OCI-LY7 (cell line): ENCODE measurements at regions not wholly inside any gene's neighbourhood (a gene's known extent, or its start where the extent isn't known, plus 50 kb on each side); places are given as distances from the start of the nearest gene placed in this dataset.

Source experiments
- EZH2phosphoT487 ChIP-seq: fragments of 200-600 bp; sonication (generic); IDR thresholded peaks from 2 replicates; pipeline ENCODE4 v1.6.1; 2018; ENCODE audit warnings: low read depth, borderline replicate concordance, mild to moderate bottlenecking, mixed run types, antibody characterized with exemption, low read length, moderate library complexity, mixed read lengths
- TF ChIP-seq, protein P1 (sequence below): fragments of 200-600 bp; sonication (generic); conservative IDR thresholded peaks from 2 replicates; pipeline ENCODE4 v1.5.1; 2014; ENCODE audit warnings: mild to moderate bottlenecking, antibody characterized with exemption, low read length, moderate library complexity, mixed read lengths

DNA sequence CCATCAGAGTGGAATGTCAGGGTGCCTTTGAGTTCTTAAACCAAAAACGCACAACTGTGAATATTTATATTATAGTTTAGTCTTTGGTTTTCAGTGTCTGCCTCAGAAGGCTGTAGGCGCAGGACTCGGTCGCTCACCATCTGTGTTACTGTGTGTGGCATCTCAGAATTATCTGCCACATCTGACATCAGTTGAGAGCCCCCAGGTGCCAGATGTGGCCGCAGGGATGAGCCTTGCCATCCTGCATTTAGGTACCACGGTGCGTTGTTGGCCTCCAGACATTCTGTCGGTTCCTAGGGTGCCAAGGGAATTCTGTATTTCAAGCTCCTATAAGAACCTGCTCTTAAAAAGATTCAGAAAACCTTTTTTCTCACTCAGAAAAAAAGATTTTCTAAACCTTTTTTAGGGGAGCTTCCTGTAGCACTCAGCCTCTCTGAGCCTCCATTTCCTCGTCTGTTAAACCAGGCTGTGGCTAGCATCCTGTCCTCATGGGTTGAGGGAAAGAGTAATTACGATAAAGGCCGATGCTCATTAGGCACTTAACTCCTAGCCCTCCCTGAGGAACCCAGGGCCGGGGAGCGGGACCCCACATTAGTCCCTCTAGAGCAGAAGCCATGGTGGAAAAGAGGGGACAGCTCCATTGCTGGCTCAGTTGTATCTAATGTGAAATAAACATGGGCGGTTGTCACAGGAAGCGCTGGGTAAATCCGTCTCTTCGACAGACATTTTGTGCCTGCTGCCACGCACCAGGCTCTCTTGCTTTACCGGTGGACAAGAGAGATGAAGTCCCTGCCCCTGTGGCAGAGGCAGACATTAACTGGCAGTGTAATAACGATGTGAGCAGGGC, 70.2 kb upstream of the MORC3 start:
- TF ChIP-seq, protein P1, sequence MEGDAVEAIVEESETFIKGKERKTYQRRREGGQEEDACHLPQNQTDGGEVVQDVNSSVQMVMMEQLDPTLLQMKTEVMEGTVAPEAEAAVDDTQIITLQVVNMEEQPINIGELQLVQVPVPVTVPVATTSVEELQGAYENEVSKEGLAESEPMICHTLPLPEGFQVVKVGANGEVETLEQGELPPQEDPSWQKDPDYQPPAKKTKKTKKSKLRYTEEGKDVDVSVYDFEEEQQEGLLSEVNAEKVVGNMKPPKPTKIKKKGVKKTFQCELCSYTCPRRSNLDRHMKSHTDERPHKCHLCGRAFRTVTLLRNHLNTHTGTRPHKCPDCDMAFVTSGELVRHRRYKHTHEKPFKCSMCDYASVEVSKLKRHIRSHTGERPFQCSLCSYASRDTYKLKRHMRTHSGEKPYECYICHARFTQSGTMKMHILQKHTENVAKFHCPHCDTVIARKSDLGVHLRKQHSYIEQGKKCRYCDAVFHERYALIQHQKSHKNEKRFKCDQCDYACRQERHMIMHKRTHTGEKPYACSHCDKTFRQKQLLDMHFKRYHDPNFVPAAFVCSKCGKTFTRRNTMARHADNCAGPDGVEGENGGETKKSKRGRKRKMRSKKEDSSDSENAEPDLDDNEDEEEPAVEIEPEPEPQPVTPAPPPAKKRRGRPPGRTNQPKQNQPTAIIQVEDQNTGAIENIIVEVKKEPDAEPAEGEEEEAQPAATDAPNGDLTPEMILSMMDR = no peak
- no peak for TF ChIP-seq EZH2phosphoT487
